GM12878 (cell line): ENCODE measurements at regions not wholly inside any gene's neighbourhood (a gene's known extent, or its start where the extent isn't known, plus 50 kb on each side); places are given as distances from the start of the nearest gene placed in this dataset.

ENCODE experiments used
- ATAC-seq: fragments of 200-7000 bp; cut with Tn5 transposase; 3 replicates; pipeline ENCODE4 v1.9.1; 2020; ENCODE audit warnings: mild to moderate bottlenecking, moderate library complexity
- BruUV-seq: library from RNA; stranded (reverse); fragments of 400-500 nt; replicated peaks from 2 replicates; lab custom pipeline; 2021; lab: Mats Ljungman, UMichigan
- CTCF ChIA-PET: fragments of 300-600 bp; sonication (Branson Sonifier 250); formaldehyde crosslinking; extraction: SDS; loops from one replicate; lab custom pipeline; 2021; ENCODE audit warnings: inconsistent platforms; lab: Yijun Ruan, JAX
- POLR2A ChIA-PET: fragments of 350-600 bp; formaldehyde crosslinking; extraction: SDS; loops from one replicate; lab custom pipeline; 2021; ENCODE audit warnings: inconsistent platforms; lab: Charles Lee
- RAD21 ChIA-PET: fragments of 300-600 bp; sonication (Branson Sonifier 250); formaldehyde crosslinking; loops from one replicate; lab custom pipeline; 2023; ENCODE audit warnings: antibody characterized with exemption; ENCODE audit not compliant: unreplicated experiment; lab: Charles Lee
- SMC1A ChIA-PET: fragments of 300-600 bp; sonication (Branson Sonifier 250); formaldehyde crosslinking; loops from one replicate; lab custom pipeline; 2023; ENCODE audit not compliant: unreplicated experiment, uncharacterized antibody; lab: Charles Lee
- DNase-seq: peaks from one replicate; pipeline ENCODE4 v3.0.0-alpha.2; 2011; ENCODE audit warnings: low read depth, low spot score
- FAIRE-seq: peaks from 3 replicates; lab custom pipeline; 2011; peaks lifted over from hg19 to GRCh38; lab: Jason Lieb, UNC
- H2AFZ ChIP-seq: 2 replicates; pipeline ENCODE4 v1.6.0; 2011; ENCODE audit warnings: low read depth, low read length, control low read depth; ENCODE audit not compliant: control insufficient read depth
- H3K27ac ChIP-seq: 2 replicates; pipeline ENCODE4 v1.5.1; 2011; ENCODE audit warnings: control low read depth; ENCODE audit not compliant: control insufficient read depth, insufficient read depth
- H3K27me3 ChIP-seq, 2 experiments: replicated peaks in 1 of 2; 2 replicates each; pipeline versions ENCODE4 v1.6.0 to v1.6.1; 2011; ENCODE audit warnings: low read length in 1 of 2; ENCODE audit not compliant: control insufficient read depth in 2 of 2, insufficient read depth in 2 of 2
- H3K36me3 ChIP-seq, 2 experiments: 2 replicates each; pipeline ENCODE4 v1.5.1; 2011; ENCODE audit warnings: low read length in 1 of 2; ENCODE audit not compliant: control insufficient read depth in 2 of 2, insufficient read depth in 2 of 2
- H3K4me1 ChIP-seq: 2 replicates; pipeline ENCODE4 v1.6.1; 2011; ENCODE audit warnings: mild to moderate bottlenecking, low read length, moderate library complexity, mixed read lengths; ENCODE audit not compliant: control insufficient read depth, insufficient read depth
- H3K4me2 ChIP-seq: 2 replicates; pipeline ENCODE4 v1.6.0; 2011; ENCODE audit warnings: control low read depth; ENCODE audit not compliant: control insufficient read depth, insufficient read depth
- H3K4me3 ChIP-seq: fragments of 200-600 bp; sonication (generic); 2 replicates; pipeline ENCODE4 v1.5.1; 2016
- H3K79me2 ChIP-seq: 2 replicates; pipeline ENCODE4 v1.6.0; 2011; ENCODE audit warnings: low read length; ENCODE audit not compliant: control insufficient read depth, insufficient read depth
- H3K9ac ChIP-seq: 2 replicates; pipeline ENCODE4 v1.8.0; 2011; ENCODE audit warnings: low read length, control low read depth, mixed read lengths; ENCODE audit not compliant: control insufficient read depth, insufficient read depth
- H3K9me3 ChIP-seq: replicated peaks from 3 replicates; pipeline ENCODE4 v1.5.1; 2011; ENCODE audit warnings: mild to moderate bottlenecking, low read length; ENCODE audit not compliant: control insufficient read depth, insufficient read depth
- H4K20me1 ChIP-seq: 2 replicates; pipeline ENCODE4 v1.6.0; 2011; ENCODE audit not compliant: control insufficient read depth, insufficient read depth
- ETV6 ChIP-seq, 2 experiments: fragments of 450-650 bp in 1 of 2; IDR thresholded peaks in 1 of 2; conservative IDR thresholded peaks in 1 of 2; 2 replicates each; pipeline ENCODE4 v1.6.1; 2014; ENCODE audit warnings: antibody characterized with exemption in 1 of 2, borderline replicate concordance in 1 of 2, low read depth in 1 of 2, mild to moderate bottlenecking in 1 of 2, moderate library complexity in 1 of 2
- IRF4 ChIP-seq: IDR thresholded peaks from 2 replicates; pipeline ENCODE4 v1.6.1; 2011; ENCODE audit warnings: low read depth, low read length
- RAD21 ChIP-seq: IDR thresholded peaks from 2 replicates; pipeline ENCODE4 v1.6.1; 2011; ENCODE audit warnings: mild to moderate bottlenecking, low read depth, low read length, moderate library complexity; ENCODE audit not compliant: insufficient read depth
- RUNX3 ChIP-seq: IDR thresholded peaks from 2 replicates; pipeline ENCODE4 v1.6.1; 2012; ENCODE audit warnings: low read length, inconsistent platforms
- SMAD1 ChIP-seq: fragments of 450-650 bp; IDR thresholded peaks from 2 replicates; pipeline ENCODE4 v1.6.1; 2018; ENCODE audit warnings: mild to moderate bottlenecking, low read depth; ENCODE audit not compliant: partially characterized antibody
- SMARCA5 ChIP-seq: fragments of 450-650 bp; IDR thresholded peaks from 2 replicates; pipeline ENCODE4 v1.6.1; 2017; ENCODE audit warnings: mild to moderate bottlenecking
- YY1 ChIP-seq: IDR thresholded peaks from 2 replicates; pipeline ENCODE4 v1.6.1; 2011; ENCODE audit warnings: low read depth, mild to moderate bottlenecking, low read length
- ZNF217 ChIP-seq: fragments of 450-650 bp; IDR thresholded peaks from 2 replicates; pipeline ENCODE4 v1.6.1; 2017; ENCODE audit warnings: antibody characterized with exemption, mild to moderate bottlenecking
- WGBS: methylation state at CpG from one replicate; pipeline ENCODE4 v1.1.6; 2016; ENCODE audit warnings: low lambda C conversion rate; ENCODE audit not compliant: insufficient replicate concordance, insufficient coverage; ENCODE audit errors: missing lambda C conversion rate; 5-methylcytosine and 5-hydroxymethylcytosine counted together
- in situ Hi-C: fragments of 300-500 bp; cut with MboI; formaldehyde crosslinking; loops from 9 replicates; pipeline ENCODE4 v1.14.3; 2018; ENCODE audit warnings: mixed read lengths
- intact Hi-C: fragments of 100-400 bp; cut with micrococcal nuclease; formaldehyde crosslinking; loops from one replicate; pipeline ENCODE4 v1.14.2; 2022; ENCODE audit not compliant: unreplicated experiment
- TF ChIP-seq, protein P1 (sequence below): IDR thresholded peaks from 2 replicates; pipeline ENCODE4 v1.6.1; 2011; ENCODE audit warnings: low read depth, low read length, improper control_type of control experiment, borderline replicate concordance
- TF ChIP-seq, protein P2 (sequence below): fragments of 450-650 bp; IDR thresholded peaks from 2 replicates; pipeline ENCODE4 v1.6.1; 2017; ENCODE audit warnings: borderline replicate concordance

DNA sequence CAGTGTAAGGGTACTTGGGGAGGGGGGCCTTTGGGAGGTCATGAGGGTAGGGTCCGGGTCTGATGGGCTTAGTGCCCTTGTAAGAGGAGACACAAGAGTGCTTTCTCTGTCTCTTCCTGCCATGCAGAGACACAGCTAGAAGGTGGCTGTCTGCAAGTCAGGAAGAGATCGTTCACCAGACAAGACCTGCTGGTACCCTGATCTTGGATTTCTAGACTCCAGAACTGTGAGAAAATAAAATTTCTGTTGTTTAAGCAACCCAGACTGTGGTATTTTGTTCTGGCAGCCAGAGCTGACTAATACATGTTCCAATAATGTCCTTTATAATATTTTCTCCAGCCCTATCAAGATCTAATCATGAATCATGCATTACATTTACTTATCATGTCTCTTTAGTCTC lies 130.0 kb upstream of the VEPH1 start:
- Histone ChIP-seq H3K4me1 (no peaks in the 10 kb centered on the region), H3K4me3 (no peak overlapping the region), H3K27me3 (no peaks in the 10 kb centered on the region), H3K9ac (no peak overlapping the region), H3K9me3 (no peaks in the 10 kb centered on the region), H3K79me2 (no peaks in the 10 kb centered on the region), H2AFZ (no peak overlapping the region), H3K36me3 (no peaks in the 10 kb centered on the region), H3K27ac (no peak overlapping the region), H4K20me1 (no peaks in the 10 kb centered on the region), H3K4me2 (no peak overlapping the region)
- intact Hi-C loops (no loop called here), in situ Hi-C loops (no loop called here)
- TF ChIP-seq, protein P1, sequence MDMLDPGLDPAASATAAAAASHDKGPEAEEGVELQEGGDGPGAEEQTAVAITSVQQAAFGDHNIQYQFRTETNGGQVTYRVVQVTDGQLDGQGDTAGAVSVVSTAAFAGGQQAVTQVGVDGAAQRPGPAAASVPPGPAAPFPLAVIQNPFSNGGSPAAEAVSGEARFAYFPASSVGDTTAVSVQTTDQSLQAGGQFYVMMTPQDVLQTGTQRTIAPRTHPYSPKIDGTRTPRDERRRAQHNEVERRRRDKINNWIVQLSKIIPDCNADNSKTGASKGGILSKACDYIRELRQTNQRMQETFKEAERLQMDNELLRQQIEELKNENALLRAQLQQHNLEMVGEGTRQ: no peak
- TF ChIP-seq SMARCA5: no peak
- no peak for TF ChIP-seq RUNX3
- TF ChIP-seq, protein P2, sequence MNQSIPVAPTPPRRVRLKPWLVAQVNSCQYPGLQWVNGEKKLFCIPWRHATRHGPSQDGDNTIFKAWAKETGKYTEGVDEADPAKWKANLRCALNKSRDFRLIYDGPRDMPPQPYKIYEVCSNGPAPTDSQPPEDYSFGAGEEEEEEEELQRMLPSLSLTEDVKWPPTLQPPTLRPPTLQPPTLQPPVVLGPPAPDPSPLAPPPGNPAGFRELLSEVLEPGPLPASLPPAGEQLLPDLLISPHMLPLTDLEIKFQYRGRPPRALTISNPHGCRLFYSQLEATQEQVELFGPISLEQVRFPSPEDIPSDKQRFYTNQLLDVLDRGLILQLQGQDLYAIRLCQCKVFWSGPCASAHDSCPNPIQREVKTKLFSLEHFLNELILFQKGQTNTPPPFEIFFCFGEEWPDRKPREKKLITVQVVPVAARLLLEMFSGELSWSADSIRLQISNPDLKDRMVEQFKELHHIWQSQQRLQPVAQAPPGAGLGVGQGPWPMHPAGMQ: no peak
- no peak for TF ChIP-seq SMAD1
- no peak for TF ChIP-seq YY1
- TF ChIP-seq IRF4: no peak
- TF ChIP-seq ETV6 (conservative IDR thresholded peaks at IDR 0.05 in 1 of 2, IDR thresholded peaks at IDR 0.05 in 1 of 2; ENCODE audit: borderline replicate concordance in 1 of 2, low read depth in 1 of 2): no peak
- no peak for TF ChIP-seq RAD21
- TF ChIP-seq ZNF217: no peak
- SMC1A ChIA-PET: no interaction called here
- BruUV-seq: no TSS peak
- CTCF ChIA-PET: no interaction called here
- WGBS: 31% methylated on average over 2 of the region's 2 CpGs
- RAD21 ChIA-PET: no interaction called here
- FAIRE-seq (no peak), ATAC-seq (no peak), DNase-seq (no peak)
- POLR2A ChIA-PET: no interaction called here
